ELR (cell line): ENCODE measurements at regions not wholly inside any gene's neighbourhood (a gene's known extent, or its start where the extent isn't known, plus 50 kb on each side); places are given as distances from the start of the nearest gene placed in this dataset.
"Not testable (repeated sequence)": the region's sequence is repeated elsewhere in the genome, so short reads cannot be mapped to it uniquely, and the experiment has no call there.

Experiments used
- DNase-seq: peaks from one replicate; pipeline ENCODE4 v3.0.0-alpha.2; 2015; ENCODE audit warnings: low read depth

DNA sequence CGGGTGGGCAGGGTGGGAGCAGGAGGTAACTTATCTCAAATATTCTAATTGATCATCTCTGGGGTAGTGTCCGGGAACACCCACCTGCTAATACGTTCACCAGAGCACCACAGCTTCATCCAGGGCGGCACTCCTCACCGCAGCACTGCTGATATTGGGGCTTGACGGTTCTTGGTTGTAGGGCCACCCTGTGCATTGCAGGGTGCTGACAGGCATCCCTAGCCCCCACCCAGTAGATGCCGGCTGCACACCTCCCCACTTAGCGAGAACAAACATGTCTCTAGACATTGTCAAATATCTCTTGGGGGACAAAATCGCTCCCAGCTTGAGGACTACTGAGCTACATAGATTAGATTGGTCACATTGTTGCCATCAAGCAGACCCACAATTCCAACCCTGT is 73.9 kb upstream of the WASF3 start:
- no peak for DNase-seq

DNA sequence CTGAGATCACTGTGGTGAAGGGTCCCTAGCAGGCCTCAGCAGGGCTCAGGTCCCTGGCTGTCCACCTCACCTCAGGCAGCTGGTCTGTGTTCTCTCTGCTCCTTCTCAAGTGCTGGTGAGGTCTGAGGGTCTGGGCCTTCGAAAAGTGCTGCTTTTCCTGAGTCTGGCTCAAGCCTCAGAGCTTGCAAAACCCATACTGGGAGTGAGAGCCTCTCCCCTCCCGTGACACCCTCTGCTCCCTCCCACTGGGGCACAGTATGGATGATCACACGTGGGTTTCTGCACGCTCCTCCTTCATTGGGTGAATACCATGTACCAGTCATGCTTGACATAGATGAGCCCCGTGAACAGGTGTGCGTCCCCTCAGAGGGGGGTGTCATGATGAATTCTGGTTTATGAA is 73.3 kb upstream of the WASF3 start:
- no peak for DNase-seq

DNA sequence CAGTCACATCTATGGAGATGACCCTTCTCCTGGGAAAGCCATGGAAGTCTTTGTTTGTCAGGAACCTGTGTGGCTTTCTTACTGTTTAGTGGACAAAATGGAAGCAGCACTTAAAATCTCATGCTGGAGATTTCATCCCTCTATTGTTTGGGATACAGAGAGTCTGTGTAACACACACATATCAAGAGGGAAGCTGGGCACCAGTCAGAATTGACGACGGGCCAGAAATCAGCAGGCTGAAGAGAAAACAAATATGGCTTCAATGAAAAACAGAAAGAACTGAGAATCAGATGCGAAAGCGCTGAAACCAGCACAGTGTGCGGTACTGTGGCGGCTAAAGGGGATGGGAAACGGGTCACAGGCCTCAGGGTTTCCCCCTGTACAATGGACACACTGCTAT is 72.2 kb upstream of the WASF3 start:
- DNase-seq: no peak

DNA sequence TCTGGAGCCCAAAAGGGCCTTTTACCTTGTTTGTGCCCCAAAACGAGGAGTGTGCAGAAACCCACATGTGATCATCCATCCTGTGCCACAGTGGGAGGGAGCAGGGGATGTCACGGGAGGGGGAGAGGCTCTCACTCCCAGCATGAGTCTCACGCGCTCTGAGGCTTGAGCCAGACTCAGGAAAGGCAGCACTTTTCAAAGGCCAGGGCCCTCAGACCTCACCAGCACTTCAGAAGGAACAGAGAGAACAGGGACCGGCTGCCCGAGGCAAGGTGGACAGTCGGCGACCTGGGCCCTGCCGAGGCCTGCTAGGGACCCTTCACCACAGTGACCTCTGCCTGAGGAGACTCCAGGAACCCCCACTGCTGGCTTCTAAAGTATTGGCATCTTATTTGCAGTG is 71.7 kb upstream of the WASF3 start:
- no peak for DNase-seq

DNA sequence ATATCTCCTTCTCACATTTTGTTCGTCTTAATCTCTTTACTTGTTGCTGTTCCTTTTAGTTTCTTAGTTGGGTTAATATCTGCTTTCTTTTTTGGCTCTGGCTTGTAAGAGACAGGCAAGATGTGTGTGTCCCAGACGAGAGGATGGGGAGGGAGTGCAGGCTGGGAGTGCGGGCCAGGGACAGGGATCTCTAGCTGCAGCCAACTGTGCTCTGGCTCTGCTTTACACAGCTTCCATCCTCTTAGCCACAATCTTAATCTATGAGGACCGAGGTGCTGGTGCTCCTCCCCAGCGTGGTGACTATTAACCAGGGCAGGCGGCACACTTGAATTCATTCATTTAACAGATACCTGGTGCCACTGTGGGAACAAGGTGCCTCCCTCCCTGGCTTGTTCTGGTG is 70.9 kb upstream of the WASF3 start:
- DNase-seq: no peak

DNA sequence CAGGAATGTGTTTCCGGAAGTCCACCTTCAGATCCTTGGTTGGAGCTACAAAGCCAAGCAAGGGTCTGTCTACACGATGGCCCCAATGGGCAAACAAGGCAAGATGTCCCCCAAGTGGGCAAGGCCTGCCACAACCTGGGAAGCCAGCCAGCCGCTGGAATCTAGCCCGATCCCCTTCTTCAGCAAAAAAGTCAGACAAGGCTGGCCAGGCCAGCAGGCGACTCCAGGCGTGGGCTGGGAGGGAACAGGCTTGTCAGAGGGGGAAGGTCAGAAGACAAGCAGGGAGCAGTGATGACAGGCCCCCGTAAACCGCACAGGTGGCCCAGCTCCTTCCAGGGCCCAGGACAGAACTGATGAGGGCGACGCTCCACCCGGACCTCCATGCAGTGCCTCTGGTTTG is 69.7 kb upstream of the WASF3 start:
- DNase-seq: no peak

DNA sequence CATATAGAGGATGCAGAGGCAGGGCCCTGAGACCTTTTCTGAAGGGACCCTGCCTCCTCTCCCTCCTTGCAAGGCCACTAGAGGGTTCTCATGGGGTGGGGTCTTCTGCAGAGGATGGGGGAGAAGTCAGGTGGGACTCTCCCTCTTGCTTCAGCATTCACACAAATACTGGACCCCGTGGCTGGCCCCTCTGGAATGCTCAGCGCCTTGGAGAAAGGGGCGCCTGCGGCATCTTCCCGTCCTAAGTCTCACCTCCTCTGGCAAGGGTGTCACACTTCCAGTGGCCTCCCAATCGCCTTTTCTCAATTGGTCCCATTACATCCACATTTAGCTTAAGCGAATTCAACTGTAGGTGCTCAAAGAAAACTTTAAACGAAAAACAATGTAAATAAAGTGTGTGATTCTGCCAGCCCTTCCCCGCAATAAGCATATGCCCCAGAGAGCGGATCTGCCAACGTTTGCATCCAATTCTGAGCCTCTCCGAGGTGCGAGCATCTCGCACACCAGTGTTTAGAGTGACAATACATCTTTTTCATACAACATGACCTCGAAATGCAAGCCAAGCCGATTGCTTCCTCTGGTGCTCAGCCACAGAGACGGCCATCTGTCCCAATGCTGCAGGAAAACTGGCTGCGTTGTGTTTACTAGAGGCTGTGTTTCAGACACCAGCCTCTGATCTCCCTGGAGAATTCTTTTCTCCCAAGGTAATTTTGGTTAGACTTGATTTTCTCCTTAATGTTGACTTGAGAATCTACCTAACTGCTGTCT is 69.1 kb upstream of the WASF3 start:
- DNase-seq: no peak

DNA sequence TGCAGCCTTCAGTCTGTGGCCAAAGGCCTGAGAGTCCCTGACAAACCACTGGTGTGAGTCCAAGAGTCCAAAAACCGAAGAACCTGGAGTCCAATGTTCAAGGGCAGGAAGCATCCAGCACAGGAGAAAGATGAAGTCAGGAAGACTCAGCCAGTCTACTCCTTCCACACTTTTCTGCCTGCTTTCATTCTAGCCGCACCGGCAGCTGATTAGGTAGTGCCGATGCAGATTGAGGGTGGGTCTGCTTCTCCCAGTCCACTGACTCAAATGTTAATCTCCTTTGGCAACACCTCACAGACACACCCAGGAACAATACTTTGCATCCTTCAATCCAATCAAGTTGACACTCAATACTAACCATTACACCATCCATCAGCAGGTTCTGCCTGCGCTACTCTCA is 65.2 kb upstream of the WASF3 start:
- DNase-seq: not testable (repeated sequence)

DNA sequence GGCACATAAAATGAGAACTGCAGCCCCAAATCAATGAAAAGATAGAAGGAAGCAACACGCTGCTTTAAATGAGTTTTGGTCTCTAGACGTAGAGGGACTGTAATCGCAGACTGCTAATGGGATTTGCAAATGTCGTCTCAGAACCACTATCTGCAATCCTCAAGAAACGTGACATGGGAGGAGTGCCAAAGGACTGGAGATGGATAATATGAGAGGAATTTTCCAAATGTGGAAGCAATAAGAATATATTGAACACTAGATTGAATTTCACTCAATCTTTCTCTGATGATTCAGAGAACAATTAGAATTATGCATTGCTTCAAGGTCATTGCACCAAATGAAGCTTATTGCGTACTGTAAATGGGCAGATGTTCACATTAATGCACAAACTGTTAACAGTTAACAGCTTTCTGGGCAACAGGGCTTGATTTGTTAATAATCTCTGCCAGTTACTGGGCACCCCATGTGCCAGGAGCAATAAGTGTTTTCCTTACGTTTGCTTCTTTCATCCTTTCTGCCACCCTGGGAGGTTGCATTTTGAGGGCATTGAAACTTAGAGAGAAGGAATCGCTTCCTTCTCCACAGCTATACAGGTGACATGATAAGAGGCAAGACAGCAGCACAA is 62.8 kb upstream of the WASF3 start:
- no peak for DNase-seq

DNA sequence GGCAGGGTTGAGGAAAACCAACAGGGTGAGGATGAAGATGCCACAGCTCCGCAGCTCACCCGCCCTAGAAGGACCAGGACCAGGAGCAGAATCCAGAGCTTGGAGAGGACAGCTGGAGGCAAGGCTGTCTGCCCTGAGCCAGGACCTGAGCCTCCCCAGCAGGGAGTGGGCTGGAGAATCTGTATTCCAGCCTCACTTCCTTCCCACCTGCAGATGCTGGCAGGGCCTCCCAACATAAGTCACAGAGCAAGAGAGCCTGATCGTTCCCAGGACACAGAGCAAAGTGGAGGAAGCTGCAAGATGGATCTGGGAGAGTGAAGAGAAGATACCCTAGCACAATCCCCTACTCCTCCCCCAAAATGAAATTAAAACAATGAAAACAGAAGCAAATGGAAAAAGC is 61.7 kb upstream of the WASF3 start:
- no peak for DNase-seq

DNA sequence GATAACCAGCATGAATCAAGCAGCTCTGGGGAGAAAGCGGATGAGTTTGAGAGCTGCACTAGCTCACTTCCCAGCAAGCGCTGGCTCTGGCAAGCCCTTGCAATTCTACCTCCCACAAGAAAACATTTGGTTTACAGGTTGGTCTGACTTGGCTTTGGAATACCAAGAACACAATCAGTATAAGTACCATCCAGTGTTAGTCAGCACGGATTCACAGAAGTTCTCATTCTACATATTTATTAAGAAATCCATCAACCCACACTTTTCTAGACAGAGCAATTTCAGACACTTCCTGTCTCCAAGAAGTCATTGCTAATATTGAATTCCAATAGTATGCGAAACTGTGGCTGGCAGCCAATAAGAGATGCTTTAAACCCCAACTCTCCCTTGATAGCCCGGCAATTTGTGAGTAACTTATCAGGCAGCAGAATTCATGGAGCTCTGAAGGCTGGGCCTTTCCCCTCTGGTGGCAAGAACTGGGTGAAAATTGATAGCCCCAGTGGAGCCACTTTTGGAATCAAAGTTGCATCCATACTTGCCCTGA is 59.4 kb upstream of the WASF3 start:
- DNase-seq: peak; percentile 96

DNA sequence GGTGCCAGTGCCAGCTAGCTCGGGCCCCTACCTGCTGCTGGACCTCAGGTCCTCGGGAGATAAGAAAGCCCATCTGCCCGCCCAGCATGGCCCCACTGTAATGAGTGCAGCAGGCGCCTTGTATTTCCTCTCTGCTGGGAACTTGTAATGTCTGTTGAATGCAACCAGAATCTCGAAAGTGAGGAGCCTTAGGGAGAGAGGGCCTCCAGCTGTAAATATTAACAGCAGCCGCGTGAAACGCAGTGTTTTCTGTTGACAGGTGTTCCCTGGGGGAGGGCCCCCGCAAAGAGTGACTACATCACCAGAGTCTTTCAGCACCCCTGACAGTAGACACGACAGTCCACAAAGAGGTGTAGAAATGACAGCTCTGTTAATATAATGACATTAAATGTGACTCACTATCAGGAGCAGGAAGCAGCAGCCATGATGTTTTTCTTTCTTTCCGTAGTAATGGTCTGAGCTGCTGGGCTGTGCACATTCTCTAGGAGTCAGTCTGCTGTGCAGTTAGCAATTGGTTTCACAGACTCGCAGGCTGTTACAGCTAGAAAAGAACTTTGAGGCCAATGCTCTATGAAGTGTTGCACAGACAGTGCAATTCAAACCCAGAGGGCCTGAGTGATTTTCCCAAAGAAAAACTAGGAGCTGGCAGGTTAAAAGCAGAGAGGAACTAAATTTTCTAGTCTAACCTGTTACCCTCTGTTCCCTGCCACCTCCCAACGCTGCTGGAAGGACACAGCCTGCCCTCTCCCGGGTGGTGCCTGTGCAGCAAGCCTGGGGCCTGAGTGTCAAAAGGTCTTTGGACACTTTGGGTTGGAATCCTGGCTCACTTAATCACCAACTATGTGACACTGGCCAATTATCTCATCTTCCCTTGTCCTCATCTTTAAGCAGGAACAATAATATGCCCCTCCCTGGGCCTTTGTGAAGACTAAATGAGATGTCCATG is 58.6 kb upstream of the WASF3 start:
- DNase-seq: peak; percentile 45

DNA sequence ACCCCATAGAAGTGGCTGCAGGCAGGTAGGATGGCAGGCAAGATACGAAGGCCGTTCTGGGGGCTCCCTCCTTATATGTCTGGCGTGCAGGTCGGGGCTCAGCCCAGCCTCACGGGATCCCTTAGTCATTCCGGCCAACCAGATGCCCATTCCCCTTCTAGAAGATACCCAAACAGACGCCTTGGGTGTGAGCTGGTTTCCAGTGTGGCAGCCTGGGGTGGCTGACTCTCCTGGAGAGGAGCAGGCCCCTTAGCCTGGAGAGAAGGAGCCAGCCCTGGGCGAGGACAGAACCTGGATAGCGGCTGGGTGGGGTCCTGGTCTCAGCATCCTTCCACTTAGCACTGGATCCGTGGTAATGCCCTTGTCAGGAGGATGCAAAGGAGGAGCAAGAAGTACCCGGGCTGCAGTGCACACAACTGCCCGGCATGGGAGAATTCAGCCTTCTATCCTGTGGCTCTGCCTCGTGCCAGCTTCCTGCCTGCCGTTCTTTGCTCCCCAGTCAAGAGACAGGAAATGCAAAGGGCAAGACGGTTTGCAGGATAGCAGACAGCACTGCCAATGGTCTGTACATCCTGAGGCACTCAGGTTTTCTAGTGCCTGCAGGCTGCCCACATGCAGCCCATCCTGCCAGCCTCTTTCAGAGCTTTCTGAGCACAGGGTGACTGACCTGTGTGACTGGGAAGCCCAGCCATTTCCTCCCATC is 56.7 kb upstream of the WASF3 start:
- peak; percentile 22 for DNase-seq

DNA sequence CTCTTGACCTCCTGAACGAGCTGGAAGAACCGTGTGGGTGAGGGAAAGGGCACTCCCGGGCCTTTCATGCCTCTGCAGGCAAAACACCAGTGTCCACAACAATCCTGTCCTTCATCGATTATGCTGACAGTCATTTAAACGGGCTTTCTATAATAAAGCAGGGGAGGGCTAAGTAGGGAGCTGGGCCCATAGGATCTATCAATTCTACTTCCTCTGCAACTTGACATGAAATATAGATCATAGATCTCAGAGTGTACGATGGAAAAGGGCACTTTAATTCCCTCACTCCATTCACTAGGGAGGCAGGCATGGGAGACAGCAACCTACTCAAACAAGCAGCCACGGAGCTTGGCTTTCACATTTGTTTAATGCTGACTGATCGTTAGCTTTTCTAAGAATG is 55.8 kb upstream of the WASF3 start:
- no peak for DNase-seq

DNA sequence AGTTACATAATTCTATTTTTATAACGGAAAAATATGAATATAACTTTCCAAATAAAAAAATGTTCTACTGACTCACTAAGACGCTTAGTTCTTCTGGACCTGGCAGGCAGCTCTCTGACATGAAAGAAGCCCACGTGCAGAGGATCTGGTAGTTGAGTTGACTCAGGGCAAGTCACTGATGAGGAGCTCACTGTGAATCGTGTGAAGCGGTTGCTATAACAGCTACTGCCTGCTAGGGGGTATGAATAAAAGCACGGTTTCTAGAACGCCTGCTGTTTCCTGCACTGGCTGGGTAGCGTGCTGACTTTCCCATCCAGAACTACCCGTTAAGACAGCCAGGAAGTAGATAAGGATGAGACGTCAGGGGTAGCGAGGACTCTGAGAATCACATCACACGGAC is 54.7 kb upstream of the WASF3 start:
- peak; percentile 94 for DNase-seq

DNA sequence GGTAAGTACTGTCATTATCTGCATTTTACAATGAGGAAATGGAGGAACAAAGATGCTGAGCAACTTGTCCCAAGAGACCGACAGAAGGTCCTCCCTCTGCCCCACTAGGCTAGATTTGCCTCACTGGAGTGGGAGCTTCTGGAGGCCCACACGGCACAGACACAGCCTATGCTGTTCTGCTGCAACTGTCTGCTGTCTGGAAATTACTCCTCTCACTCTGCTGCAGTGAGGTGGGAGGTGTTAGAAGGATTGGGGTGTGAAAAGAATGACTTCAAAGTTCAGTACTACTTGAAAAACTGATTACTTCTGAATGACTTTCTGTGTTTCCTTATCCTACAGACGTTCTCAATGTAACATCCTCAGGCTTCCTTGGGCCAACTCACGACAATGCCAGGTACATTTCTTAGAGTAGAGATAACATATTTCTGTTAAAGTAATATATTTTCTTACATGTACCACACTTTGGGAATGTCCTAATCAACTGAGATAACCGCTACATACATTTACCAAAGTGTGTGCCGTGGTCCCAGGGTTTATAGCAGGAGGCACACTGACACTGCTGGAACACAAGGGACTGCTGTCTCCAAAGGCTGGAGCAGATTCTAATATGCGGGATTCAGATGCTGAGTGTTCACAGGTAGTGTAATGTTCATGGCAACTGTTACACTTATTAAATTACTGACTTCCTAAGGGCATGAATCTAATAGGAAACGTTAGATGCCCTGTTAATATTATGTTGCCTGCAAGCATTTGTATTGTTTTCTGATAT is 53.5 kb upstream of the WASF3 start:
- DNase-seq: no peak
